ENCODE measurements at regions not wholly inside any gene's neighbourhood (a gene's known extent, or its start where the extent isn't known, plus 50 kb on each side); places are given as distances from the start of the nearest gene placed in this dataset.

- TF ChIP-seq CTCF (IDR thresholded peaks at IDR 0.05) (no peak), POLR2A (IDR thresholded peaks at IDR 0.05) (no peak)
These were observed 418.6 kb upstream of the KCNMB2 start for GRCh38 chr3:178117641-178118040.

All from thyroid gland (tissue), 4 donors.